HG02642 (cell line): ENCODE measurements at regions not wholly inside any gene's neighbourhood (a gene's known extent, or its start where the extent isn't known, plus 50 kb on each side); places are given as distances from the start of the nearest gene placed in this dataset.
A peak's percentile ranks its signal among the peaks of the same experiment; 100 is the strongest.

Source experiments
- ATAC-seq: cut with Tn5 transposase; IDR thresholded peaks from one replicate; pipeline ENCODE4 v1.9.1; 2021; ENCODE audit warnings: mild to moderate bottlenecking; ENCODE audit not compliant: unreplicated experiment, poor library complexity

- no peak for ATAC-seq
Observed at GRCh38 chr2:111654829-111655228, 229.2 kb downstream of the ANAPC1 start.

DNA sequence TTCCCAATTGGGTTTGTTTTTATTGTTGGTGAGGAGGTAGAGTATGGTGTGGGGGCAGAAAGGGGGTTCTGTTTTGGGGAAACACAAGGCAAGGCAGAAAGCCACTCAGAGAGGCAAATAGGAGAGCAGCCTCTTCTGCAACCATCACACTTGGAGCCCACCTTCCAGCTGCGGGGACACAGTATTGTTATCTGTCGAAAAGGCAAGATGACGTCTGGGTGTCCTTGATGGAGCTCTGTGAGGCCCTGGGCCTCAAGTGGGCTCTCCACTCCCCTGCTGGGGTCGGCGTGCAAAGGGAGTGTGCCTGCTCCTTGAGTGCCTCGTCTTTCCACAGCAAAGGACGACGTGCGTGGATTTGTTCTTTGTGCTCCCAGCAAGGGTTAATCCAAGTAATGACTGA is 227.6 kb downstream of the ANAPC1 start:
- no peak for ATAC-seq

- ATAC-seq, result no peak
Observed at GRCh38 chr2:111656894-111657293, 227.1 kb downstream of the ANAPC1 start.

GRCh38 chr2:111657351-111657975 is 226.5 kb downstream of the ANAPC1 start:
- no peak for ATAC-seq

- no peak for ATAC-seq
Observed at GRCh38 chr2:111659361-111660333, 224.3 kb downstream of the ANAPC1 start.

DNA sequence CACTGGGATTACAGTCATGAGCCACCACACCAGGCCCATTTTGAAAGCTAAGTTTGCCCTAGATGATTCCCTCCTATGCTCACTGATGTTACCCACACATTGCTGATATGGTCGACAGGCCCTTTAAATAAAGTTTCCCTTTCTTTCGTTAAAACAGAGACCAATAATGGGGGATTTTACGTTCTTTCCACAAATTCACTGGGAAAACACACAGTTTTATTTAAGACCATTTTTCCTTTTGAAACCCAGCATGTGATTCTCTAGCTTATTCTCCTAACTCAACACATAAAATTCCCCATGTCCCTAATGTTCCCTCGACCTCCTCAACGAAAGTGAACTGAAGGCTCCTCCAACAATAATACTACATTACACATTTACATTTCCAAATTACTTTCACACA is 223.2 kb downstream of the ANAPC1 start:
- no peak for ATAC-seq

GRCh38 chr2:111661286-111661940 is 222.6 kb downstream of the ANAPC1 start:
- no peak for ATAC-seq

DNA sequence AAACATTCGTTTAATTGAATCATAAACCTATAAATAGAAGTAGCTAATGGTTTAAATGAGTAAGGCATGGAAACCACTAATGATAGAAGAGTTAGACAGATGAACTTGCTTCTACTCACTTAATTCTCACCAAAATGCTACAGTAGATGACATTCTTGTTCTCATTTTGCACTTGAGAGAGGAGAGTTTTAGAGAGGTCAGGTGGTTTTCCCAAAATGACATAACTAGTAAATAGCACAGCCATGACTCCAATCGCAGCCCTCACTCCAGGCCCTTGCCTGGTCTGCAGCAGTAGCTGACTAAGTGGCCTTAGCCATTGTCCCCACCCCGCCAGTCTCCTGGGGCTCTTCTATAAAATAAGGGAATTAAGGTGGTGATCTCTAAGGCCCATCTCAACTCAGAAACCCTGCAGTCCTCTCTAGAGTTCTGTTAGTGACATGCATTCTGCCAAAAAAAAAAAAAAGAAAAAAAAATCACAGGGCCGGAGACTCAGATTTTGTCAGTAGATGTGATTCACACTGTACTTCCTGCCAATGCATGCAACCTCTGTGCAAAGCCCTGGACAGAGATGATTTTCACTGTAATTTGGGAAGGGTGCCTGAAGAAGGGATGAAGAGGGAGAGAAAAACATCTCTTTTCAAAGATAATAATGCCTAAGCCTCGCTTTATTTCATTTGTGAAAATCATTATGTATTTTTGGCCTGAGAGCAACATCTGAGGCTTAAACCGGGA is 221.8 kb downstream of the ANAPC1 start:
- no peak for ATAC-seq

GRCh38 chr2:111662771-111663470 is 221.1 kb downstream of the ANAPC1 start:
- peak; percentile 73 for ATAC-seq

- ATAC-seq, result no peak
Observed at GRCh38 chr2:111663471-111664274, 220.3 kb downstream of the ANAPC1 start.

- no peak for ATAC-seq
Observed at GRCh38 chr2:111664275-111664850, 219.6 kb downstream of the ANAPC1 start.

DNA sequence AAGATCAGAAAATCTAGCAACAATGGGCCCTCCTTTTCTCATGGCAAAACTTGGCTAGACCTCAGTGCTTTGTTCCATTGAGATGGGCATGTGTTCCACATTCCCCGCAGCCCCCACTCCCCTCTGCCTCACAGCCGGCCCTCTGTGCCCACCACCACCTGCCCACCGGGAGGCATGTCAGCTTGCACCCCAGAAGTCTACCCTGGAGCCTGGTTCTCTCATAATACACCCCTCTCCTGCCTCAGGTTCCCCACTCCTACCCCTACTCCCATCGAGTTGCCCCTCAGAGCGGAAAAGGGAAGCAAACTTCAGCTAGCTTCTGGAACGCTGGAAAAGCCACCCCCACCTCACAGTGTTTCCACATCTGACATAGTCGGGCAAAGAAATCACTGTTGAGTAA is 219.0 kb downstream of the ANAPC1 start:
- no peak for ATAC-seq

DNA sequence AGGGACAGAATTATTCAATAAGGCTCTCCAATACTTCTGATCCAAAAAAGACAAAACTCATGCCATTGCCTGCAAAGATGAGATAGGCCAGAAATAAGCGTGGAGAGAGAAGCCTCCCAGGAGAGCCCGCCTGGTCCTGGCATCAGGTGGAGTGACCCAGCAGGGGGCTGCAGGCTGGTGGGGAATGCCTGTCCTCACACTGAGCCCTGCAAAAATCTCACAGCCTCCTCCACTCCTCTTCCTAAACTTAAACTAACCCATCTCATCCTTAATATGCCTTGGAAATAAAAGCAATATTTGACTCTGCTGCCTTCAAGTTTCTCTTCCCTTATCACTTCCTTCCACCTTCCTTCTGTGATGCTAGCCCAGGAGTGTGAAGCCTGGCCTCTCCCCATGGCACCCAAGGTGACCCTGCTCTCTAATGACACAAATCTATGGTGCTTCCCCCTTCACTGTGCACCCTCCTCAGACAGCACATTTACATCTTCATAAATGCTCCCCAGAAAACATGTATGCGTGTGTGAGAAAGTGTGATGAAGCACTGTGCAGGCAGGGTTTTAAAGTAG is 218.4 kb downstream of the ANAPC1 start:
- ATAC-seq, result no peak

GRCh38 chr2:111666160-111666559 is 217.8 kb downstream of the ANAPC1 start:
- ATAC-seq, result no peak

DNA sequence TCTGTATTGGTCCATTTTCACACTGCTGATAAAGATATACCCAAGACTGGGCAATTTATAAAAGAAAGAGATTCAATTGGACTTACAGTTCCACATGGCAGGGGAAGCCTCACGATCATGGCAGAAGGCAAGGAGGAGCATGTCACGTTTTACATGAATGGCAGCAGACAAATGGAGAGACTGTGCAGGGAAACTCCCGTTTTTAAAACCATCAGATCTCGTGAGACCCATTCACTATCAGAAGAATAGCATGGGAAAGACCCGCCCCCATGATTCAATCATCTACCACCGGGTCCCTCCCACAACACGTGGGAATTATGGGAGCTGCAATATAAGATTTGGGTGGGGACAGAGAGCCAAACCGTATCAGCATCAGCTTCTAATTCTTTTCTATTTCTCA is 217.0 kb downstream of the ANAPC1 start:
- ATAC-seq, result no peak

DNA sequence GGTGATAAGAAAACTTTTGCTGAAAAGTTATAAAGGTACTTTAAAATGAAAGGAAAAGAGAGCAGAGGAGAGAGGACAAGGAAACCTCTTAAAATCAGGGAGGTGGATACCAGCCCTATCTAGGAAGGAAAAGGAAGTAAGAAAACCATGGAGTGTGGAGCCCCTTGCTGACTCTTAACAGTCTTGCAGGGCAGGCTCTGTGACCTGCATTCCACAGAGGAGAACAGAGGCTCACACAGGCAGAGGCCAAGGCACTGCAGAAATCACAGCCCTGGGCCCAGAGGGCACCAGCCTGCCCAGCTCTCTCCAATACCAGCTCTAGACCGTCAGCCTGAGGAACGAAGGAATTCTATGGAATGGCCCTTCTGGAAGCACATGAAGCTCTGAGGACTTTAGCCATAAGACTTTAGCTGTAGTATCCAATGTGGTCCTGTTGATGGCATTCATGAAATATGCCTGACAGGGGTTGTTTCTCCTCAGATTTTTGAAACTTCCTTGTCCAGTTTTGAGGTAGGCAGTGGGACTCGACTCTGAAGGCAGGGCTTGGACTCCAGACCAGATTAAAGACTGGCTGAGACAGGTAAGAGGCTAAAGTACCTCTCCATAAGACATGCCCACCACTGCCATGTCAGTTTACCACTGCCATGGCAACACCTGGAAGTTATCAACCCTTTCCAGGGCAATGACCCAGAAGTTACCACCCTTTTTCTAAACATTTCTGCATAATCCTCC is 216.3 kb downstream of the ANAPC1 start:
- ATAC-seq, result no peak

GRCh38 chr2:111668274-111668616 is 215.7 kb downstream of the ANAPC1 start:
- ATAC-seq, result no peak

- ATAC-seq, result no peak
Observed at GRCh38 chr2:111668741-111669140, 215.3 kb downstream of the ANAPC1 start.
